Parathyroid adenoma (tissue), 2 donors: ENCODE measurements at regions not wholly inside any gene's neighbourhood (a gene's known extent, or its start where the extent isn't known, plus 50 kb on each side); places are given as distances from the start of the nearest gene placed in this dataset.

Source experiments
- H2AFZ ChIP-seq: fragments of 300-600 bp; sonication (generic); one replicate; pipeline ENCODE4 v1.7.0; 2017; ENCODE audit warnings: antibody characterized with exemption, mild to moderate bottlenecking
- H3K27ac ChIP-seq: fragments of 300-600 bp; sonication (generic); one replicate; pipeline ENCODE4 v1.7.0; 2017
- H3K27me3 ChIP-seq: fragments of 300-600 bp; sonication (generic); one replicate; pipeline ENCODE4 v1.7.0; 2017; ENCODE audit warnings: low read length; ENCODE audit not compliant: control insufficient read depth, insufficient read depth
- H3K36me3 ChIP-seq: fragments of 300-600 bp; sonication (generic); one replicate; pipeline ENCODE4 v1.7.0; 2017; ENCODE audit warnings: low read length; ENCODE audit not compliant: control insufficient read depth, insufficient read depth
- H3K4me1 ChIP-seq: fragments of 300-600 bp; sonication (generic); one replicate; pipeline ENCODE4 v1.7.0; 2017; ENCODE audit warnings: control low read depth
- H3K4me2 ChIP-seq: fragments of 300-600 bp; sonication (generic); one replicate; pipeline ENCODE4 v1.7.0; 2017; ENCODE audit warnings: low read length
- H3K4me3 ChIP-seq: fragments of 300-600 bp; sonication (generic); one replicate; pipeline ENCODE4 v1.7.0; 2017; ENCODE audit warnings: low read depth, low read length
- H3K79me2 ChIP-seq: fragments of 300-600 bp; sonication (generic); one replicate; pipeline ENCODE4 v1.7.0; 2017; ENCODE audit warnings: control low read depth
- H3K9ac ChIP-seq: fragments of 300-600 bp; sonication (generic); one replicate; pipeline ENCODE4 v1.7.0; 2017; ENCODE audit warnings: mild to moderate bottlenecking
- H3K9me3 ChIP-seq: fragments of 300-600 bp; sonication (generic); one replicate; pipeline ENCODE4 v1.7.0; 2017; ENCODE audit warnings: low read length; ENCODE audit not compliant: control insufficient read depth
- CTCF ChIP-seq: fragments of 300-600 bp; sonication (generic); IDR thresholded peaks from one replicate; pipeline ENCODE4 v1.7.0; 2017; ENCODE audit warnings: antibody characterized with exemption, mild to moderate bottlenecking
- donor health status: primary hyperparathyroidism.

GRCh38 chr1:38740487-38740886 lies 119.1 kb downstream of the RRAGC start:
- no peak overlapping the region for H3K9ac ChIP-seq
- no peaks in the 10 kb centered on the region for H3K9me3 ChIP-seq
- H3K36me3 ChIP-seq, result no peaks in the 10 kb centered on the region
- H3K27me3 ChIP-seq, result no peaks in the 10 kb centered on the region
- no peaks in the 10 kb centered on the region for H3K4me1 ChIP-seq
- TF ChIP-seq CTCF, result no peak
- no peaks in the 10 kb centered on the region for H3K79me2 ChIP-seq
- no peak overlapping the region for H3K4me3 ChIP-seq
- no peak overlapping the region for H2AFZ ChIP-seq
- H3K27ac ChIP-seq, result no peak overlapping the region
- no peak overlapping the region for H3K4me2 ChIP-seq

- H3K36me3 ChIP-seq, result no peaks in the 10 kb centered on the region
- no peak overlapping the region for H3K4me3 ChIP-seq
- no peak overlapping the region for H2AFZ ChIP-seq
- no peak overlapping the region for H3K4me2 ChIP-seq
- H3K27ac ChIP-seq, result no peak overlapping the region
- H3K4me1 ChIP-seq, result no peaks in the 10 kb centered on the region
- no peak for TF ChIP-seq CTCF
- H3K9me3 ChIP-seq, result no peaks in the 10 kb centered on the region
- no peaks in the 10 kb centered on the region for H3K79me2 ChIP-seq
- no peaks in the 10 kb centered on the region for H3K27me3 ChIP-seq
- no peak overlapping the region for H3K9ac ChIP-seq
Measured at GRCh38 chr1:38738207-38738606, 121.4 kb downstream of the RRAGC start.

- Histone ChIP-seq H3K4me3 (no peak overlapping the region), H3K79me2 (no peaks in the 10 kb centered on the region), H2AFZ (no peak overlapping the region), H3K4me2 (no peak overlapping the region), H3K27me3 (no peaks in the 10 kb centered on the region), H3K27ac (no peak overlapping the region), H3K36me3 (no peaks in the 10 kb centered on the region), H3K9me3 (no peaks in the 10 kb centered on the region), H3K9ac (no peak overlapping the region), H3K4me1 (no peaks in the 10 kb centered on the region)
- TF ChIP-seq CTCF, result no peak
Measured at GRCh38 chr1:38736399-38736798, 123.2 kb downstream of the RRAGC start.

GRCh38 chr1:38735651-38736161 lies 123.9 kb downstream of the RRAGC start:
- Histone ChIP-seq H3K4me3 (no peak overlapping the region), H3K27ac (no peak overlapping the region), H3K79me2 (no peaks in the 10 kb centered on the region), H3K9me3 (no peaks in the 10 kb centered on the region), H3K4me2 (no peak overlapping the region), H3K36me3 (no peaks in the 10 kb centered on the region), H3K27me3 (no peaks in the 10 kb centered on the region), H2AFZ (no peak overlapping the region), H3K4me1 (no peaks in the 10 kb centered on the region), H3K9ac (no peak overlapping the region)
- TF ChIP-seq CTCF, result no peak

GRCh38 chr1:38733761-38734160 lies 125.8 kb downstream of the RRAGC start:
- no peaks in the 10 kb centered on the region for H3K4me1 ChIP-seq
- no peak overlapping the region for H3K9ac ChIP-seq
- H3K27ac ChIP-seq, result no peak overlapping the region
- H3K79me2 ChIP-seq, result no peaks in the 10 kb centered on the region
- no peak overlapping the region for H3K4me3 ChIP-seq
- H3K9me3 ChIP-seq, result no peaks in the 10 kb centered on the region
- H3K36me3 ChIP-seq, result no peaks in the 10 kb centered on the region
- no peak overlapping the region for H3K4me2 ChIP-seq
- TF ChIP-seq CTCF, result no peak
- no peaks in the 10 kb centered on the region for H3K27me3 ChIP-seq
- H2AFZ ChIP-seq, result no peak overlapping the region
